WERI-Rb-1 (cell line): ENCODE measurements at regions not wholly inside any gene's neighbourhood (a gene's known extent, or its start where the extent isn't known, plus 50 kb on each side); places are given as distances from the start of the nearest gene placed in this dataset.

Source experiments
- DNase-seq: peaks from one replicate; pipeline ENCODE4 v3.0.0-alpha.2; 2020
- H3K27ac ChIP-seq: fragments of 250-450 bp; sonication (Bioruptor Pico); 2 replicates; pipeline ENCODE4 v1.5.1; 2020; ENCODE audit warnings: mild to moderate bottlenecking, moderate library complexity
- H3K27me3 ChIP-seq: fragments of 250-450 bp; sonication (Bioruptor Pico); 2 replicates; pipeline ENCODE4 v1.5.1; 2021; ENCODE audit warnings: mild to moderate bottlenecking, low read depth, moderate library complexity; ENCODE audit not compliant: insufficient read depth, severe bottlenecking
- H3K36me3 ChIP-seq: fragments of 250-450 bp; sonication (Bioruptor Pico); 2 replicates; pipeline ENCODE4 v1.5.1; 2020; ENCODE audit warnings: mild to moderate bottlenecking, moderate library complexity
- H3K4me3 ChIP-seq: 2 replicates; pipeline ENCODE4 v1.5.1; 2011; ENCODE audit warnings: low read depth, mild to moderate bottlenecking, control low read depth, low read length
- H3K9me3 ChIP-seq: fragments of 250-450 bp; sonication (Bioruptor Pico); 2 replicates; pipeline ENCODE4 v1.5.1; 2021; ENCODE audit warnings: mild to moderate bottlenecking, moderate library complexity; ENCODE audit not compliant: severe bottlenecking
- CTCF ChIP-seq: IDR thresholded peaks from 2 replicates; pipeline ENCODE4 v1.5.1; 2011; ENCODE audit warnings: low read depth, mild to moderate bottlenecking, control low read depth, inconsistent platforms, low read length

DNA sequence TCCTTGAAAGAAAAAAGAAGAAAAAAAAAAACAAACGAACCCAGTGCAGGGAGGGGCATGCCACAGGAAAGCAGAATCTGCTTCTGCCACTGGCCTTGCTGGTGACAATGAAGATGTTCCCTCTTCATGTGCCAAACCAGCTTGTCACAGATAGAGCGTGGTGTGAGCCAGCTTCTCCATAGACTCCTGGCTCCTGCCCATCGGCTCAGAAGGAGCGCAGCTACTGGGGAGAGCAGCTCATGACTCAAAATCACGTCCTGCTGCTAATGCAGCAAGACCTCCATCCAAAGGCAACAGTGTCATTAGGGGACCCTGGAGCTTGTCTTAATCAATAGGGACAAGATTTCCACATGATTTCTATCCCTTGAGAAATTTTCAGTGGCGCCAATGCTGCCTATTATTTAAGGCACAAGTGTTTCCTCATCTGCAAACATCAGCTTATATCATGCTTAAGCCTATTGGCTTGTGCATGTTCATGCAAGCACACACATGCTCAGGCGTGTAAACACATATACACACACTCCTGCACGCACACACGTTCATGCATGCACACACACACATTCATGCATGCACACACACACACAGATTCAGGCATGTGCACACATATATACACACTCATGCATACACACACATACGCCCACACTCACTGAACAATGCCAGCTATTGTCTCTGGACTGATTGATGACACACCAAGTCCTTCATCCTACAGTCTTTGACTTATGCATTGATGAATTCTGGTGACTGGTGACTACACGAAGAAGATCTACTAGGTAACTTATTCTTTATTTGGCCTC is 682.0 kb upstream of the ID2 start:
- DNase-seq, result no peak
- Histone ChIP-seq H3K9me3 (no peaks in the 10 kb centered on the region), H3K27me3 (no peaks in the 10 kb centered on the region), H3K4me3 (no peak overlapping the region), H3K27ac (no peak overlapping the region), H3K36me3 (no peaks in the 10 kb centered on the region)
- TF ChIP-seq CTCF, result no peak

GRCh38 chr2:8000870-8001269 is 681.0 kb upstream of the ID2 start:
- Histone ChIP-seq H3K9me3 (no peaks in the 10 kb centered on the region), H3K4me3 (no peak overlapping the region), H3K27ac (no peak overlapping the region), H3K27me3 (no peaks in the 10 kb centered on the region), H3K36me3 (no peaks in the 10 kb centered on the region)
- peak; percentile 50 for TF ChIP-seq CTCF
- no peak for DNase-seq

DNA sequence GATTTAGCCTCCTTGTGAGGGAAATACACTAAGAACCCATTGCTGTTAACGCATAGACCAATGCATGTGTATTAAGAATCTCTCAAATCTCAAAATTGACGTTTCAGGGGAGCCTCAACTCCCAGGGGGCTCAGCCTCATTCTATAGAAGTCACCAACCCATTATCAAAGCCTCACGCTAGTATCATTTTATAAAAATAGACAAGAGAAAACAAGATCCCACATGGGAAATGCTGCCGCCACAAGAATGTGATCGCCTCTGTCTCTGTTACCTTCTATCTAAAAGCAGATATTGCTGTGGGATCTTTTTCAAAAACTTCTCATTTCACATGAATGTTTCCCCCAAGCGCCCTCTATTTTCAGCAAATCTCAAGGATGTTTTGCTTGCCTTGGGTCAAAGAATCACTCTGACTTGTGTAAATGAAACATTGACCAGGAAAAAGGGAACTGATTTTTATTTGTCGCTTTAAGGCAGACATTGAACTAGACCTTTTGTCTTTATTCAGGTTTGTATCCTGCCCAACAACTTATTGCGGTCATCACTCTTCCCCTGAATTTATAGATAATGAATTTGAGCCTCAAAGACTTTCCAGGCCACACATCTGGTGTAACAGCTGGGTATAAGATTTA is 679.0 kb upstream of the ID2 start:
- H3K27ac ChIP-seq, result no peak overlapping the region
- DNase-seq, result no peak
- no peak for TF ChIP-seq CTCF
- no peaks in the 10 kb centered on the region for H3K36me3 ChIP-seq
- no peaks in the 10 kb centered on the region for H3K9me3 ChIP-seq
- H3K27me3 ChIP-seq, result no peaks in the 10 kb centered on the region
- no peak overlapping the region for H3K4me3 ChIP-seq

DNA sequence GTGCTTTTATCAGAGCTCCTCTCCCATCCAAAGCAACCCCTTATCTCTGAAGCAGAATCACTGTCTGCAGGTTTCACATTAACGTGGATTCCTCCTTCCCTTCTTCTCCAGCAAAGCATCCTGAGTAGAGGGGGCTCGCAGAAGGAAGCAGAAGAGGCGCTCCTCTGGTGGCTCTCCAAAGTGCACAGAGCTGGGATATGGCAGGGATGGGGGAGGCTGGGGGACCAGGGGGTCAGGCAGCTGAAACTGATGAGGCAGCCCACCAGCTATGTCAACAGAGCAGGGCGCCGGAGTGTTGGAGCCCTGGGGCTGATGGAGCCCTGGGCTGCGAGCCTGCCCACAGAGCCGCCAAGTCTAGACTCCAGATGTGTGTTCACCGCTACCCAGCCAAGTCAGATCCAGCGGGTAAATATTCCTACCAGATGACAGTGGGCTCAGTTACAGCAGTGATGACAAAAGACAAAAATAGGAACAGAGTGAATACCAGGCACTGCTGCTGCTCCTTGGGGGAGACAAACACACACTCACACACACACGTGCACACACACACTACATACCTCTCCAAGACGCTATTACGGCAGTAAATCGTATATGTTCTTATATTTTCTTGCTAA is 678.3 kb upstream of the ID2 start:
- Histone ChIP-seq H3K4me3 (no peak overlapping the region), H3K27ac (no peak overlapping the region), H3K27me3 (no peaks in the 10 kb centered on the region), H3K36me3 (no peaks in the 10 kb centered on the region), H3K9me3 (no peaks in the 10 kb centered on the region)
- TF ChIP-seq CTCF, result no peak
- no peak for DNase-seq

DNA sequence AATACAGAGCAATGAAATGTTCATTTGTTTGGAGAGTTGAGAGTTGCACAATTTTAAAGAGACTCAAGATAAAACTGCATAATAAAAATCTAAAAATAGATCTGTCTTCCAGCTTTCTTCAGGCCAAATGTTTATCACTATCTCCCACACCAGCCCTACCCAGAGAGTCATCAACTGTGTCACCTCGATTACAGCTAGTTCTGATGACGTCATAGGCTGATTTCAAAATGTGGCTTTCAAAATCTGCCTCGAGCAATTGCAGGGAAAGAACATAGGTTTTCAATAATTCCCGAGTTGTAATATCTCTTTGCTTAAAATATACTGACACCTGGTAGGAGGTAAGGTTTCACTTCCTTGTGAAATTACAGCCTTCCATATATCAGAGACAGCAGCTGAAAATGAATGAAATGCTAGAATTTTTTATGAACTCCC is 677.6 kb upstream of the ID2 start:
- DNase-seq, result no peak
- TF ChIP-seq CTCF, result no peak
- H3K9me3 ChIP-seq, result no peaks in the 10 kb centered on the region
- no peaks in the 10 kb centered on the region for H3K36me3 ChIP-seq
- H3K27ac ChIP-seq, result no peak overlapping the region
- no peaks in the 10 kb centered on the region for H3K27me3 ChIP-seq
- H3K4me3 ChIP-seq, result no peak overlapping the region
